H1 (cell line): ENCODE measurements at regions not wholly inside any gene's neighbourhood (a gene's known extent, or its start where the extent isn't known, plus 50 kb on each side); places are given as distances from the start of the nearest gene placed in this dataset.

Experiments
- ASH2L ChIP-seq: fragments of 200-600, 300-600 bp; sonication (generic); IDR thresholded peaks from one replicate; pipeline ENCODE4 v1.7.1; 2017; ENCODE audit warnings: low read length
- CBX5 ChIP-seq: fragments of 300-800, 300-1000 bp; sonication (generic); IDR thresholded peaks from 2 replicates; pipeline ENCODE4 v1.7.1; 2016; ENCODE audit warnings: antibody characterized with exemption, low read length, low read depth
- CHD2 ChIP-seq: IDR thresholded peaks from 2 replicates; pipeline ENCODE4 v1.6.1; 2012; ENCODE audit warnings: low read length, improper control_type of control experiment
- EP300 ChIP-seq, 2 experiments: IDR thresholded peaks; 1 replicate in 1 of 2; 2 replicates in 1 of 2; pipeline ENCODE4 v1.6.1; 2011 to 2012; ENCODE audit warnings: low read depth in 2 of 2, low read length in 2 of 2, mild to moderate bottlenecking in 2 of 2, borderline replicate concordance in 1 of 2, inconsistent platforms in 1 of 2, moderate library complexity in 1 of 2
- MAFK ChIP-seq: IDR thresholded peaks from 2 replicates; pipeline ENCODE4 v1.6.1; 2012; ENCODE audit warnings: low read depth, mild to moderate bottlenecking, improper control_type of control experiment, low read length
- RXRA ChIP-seq: IDR thresholded peaks from 2 replicates; pipeline ENCODE4 v1.6.1; 2011; ENCODE audit warnings: low read depth, mild to moderate bottlenecking, low read length, moderate library complexity; ENCODE audit not compliant: insufficient read depth
- SAP30 ChIP-seq: fragments of 300-600 bp; sonication (generic); IDR thresholded peaks from 2 replicates; pipeline ENCODE4 v1.7.1; 2012; ENCODE audit warnings: low read length, moderate library complexity, mild to moderate bottlenecking, inconsistent platforms; ENCODE audit not compliant: insufficient read depth, insufficient replicate concordance
- SP1 ChIP-seq: IDR thresholded peaks from 2 replicates; pipeline ENCODE4 v1.6.1; 2011; ENCODE audit warnings: low read depth, low read length
- TAF1 ChIP-seq: IDR thresholded peaks from 2 replicates; pipeline ENCODE4 v1.6.1; 2011; ENCODE audit warnings: mild to moderate bottlenecking, low read depth, low read length
- TF ChIP-seq, protein P1 (sequence below): fragments of 300-600 bp; sonication (generic); IDR thresholded peaks from 2 replicates; pipeline ENCODE4 v1.7.1; 2012; ENCODE audit warnings: low read length, moderate library complexity, mild to moderate bottlenecking, inconsistent platforms; ENCODE audit not compliant: insufficient replicate concordance
- TF ChIP-seq, protein P2 (sequence below): IDR thresholded peaks from 2 replicates; pipeline ENCODE4 v1.6.1; 2012; ENCODE audit warnings: inconsistent platforms

DNA sequence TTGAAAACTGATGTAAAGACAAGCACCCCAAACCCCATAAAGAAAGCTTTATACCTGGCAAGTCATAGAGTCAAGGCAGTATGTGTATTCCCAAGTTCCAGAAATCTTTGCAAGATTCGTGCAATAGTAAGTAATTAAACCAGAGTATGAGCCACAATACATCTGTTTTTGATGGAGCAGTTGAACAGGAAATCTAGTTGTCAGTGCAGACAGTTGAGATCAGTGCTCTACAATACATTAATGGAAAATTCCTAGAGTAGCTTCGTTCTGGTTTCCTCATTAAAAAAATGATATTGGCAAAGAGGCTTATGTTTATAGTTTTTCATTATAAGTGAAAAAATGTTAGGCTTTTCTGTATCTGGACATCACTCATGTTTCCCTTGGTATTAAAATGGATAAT, 575.3 kb downstream of the TRIML1 start (continued):
- TF ChIP-seq, protein P1, sequence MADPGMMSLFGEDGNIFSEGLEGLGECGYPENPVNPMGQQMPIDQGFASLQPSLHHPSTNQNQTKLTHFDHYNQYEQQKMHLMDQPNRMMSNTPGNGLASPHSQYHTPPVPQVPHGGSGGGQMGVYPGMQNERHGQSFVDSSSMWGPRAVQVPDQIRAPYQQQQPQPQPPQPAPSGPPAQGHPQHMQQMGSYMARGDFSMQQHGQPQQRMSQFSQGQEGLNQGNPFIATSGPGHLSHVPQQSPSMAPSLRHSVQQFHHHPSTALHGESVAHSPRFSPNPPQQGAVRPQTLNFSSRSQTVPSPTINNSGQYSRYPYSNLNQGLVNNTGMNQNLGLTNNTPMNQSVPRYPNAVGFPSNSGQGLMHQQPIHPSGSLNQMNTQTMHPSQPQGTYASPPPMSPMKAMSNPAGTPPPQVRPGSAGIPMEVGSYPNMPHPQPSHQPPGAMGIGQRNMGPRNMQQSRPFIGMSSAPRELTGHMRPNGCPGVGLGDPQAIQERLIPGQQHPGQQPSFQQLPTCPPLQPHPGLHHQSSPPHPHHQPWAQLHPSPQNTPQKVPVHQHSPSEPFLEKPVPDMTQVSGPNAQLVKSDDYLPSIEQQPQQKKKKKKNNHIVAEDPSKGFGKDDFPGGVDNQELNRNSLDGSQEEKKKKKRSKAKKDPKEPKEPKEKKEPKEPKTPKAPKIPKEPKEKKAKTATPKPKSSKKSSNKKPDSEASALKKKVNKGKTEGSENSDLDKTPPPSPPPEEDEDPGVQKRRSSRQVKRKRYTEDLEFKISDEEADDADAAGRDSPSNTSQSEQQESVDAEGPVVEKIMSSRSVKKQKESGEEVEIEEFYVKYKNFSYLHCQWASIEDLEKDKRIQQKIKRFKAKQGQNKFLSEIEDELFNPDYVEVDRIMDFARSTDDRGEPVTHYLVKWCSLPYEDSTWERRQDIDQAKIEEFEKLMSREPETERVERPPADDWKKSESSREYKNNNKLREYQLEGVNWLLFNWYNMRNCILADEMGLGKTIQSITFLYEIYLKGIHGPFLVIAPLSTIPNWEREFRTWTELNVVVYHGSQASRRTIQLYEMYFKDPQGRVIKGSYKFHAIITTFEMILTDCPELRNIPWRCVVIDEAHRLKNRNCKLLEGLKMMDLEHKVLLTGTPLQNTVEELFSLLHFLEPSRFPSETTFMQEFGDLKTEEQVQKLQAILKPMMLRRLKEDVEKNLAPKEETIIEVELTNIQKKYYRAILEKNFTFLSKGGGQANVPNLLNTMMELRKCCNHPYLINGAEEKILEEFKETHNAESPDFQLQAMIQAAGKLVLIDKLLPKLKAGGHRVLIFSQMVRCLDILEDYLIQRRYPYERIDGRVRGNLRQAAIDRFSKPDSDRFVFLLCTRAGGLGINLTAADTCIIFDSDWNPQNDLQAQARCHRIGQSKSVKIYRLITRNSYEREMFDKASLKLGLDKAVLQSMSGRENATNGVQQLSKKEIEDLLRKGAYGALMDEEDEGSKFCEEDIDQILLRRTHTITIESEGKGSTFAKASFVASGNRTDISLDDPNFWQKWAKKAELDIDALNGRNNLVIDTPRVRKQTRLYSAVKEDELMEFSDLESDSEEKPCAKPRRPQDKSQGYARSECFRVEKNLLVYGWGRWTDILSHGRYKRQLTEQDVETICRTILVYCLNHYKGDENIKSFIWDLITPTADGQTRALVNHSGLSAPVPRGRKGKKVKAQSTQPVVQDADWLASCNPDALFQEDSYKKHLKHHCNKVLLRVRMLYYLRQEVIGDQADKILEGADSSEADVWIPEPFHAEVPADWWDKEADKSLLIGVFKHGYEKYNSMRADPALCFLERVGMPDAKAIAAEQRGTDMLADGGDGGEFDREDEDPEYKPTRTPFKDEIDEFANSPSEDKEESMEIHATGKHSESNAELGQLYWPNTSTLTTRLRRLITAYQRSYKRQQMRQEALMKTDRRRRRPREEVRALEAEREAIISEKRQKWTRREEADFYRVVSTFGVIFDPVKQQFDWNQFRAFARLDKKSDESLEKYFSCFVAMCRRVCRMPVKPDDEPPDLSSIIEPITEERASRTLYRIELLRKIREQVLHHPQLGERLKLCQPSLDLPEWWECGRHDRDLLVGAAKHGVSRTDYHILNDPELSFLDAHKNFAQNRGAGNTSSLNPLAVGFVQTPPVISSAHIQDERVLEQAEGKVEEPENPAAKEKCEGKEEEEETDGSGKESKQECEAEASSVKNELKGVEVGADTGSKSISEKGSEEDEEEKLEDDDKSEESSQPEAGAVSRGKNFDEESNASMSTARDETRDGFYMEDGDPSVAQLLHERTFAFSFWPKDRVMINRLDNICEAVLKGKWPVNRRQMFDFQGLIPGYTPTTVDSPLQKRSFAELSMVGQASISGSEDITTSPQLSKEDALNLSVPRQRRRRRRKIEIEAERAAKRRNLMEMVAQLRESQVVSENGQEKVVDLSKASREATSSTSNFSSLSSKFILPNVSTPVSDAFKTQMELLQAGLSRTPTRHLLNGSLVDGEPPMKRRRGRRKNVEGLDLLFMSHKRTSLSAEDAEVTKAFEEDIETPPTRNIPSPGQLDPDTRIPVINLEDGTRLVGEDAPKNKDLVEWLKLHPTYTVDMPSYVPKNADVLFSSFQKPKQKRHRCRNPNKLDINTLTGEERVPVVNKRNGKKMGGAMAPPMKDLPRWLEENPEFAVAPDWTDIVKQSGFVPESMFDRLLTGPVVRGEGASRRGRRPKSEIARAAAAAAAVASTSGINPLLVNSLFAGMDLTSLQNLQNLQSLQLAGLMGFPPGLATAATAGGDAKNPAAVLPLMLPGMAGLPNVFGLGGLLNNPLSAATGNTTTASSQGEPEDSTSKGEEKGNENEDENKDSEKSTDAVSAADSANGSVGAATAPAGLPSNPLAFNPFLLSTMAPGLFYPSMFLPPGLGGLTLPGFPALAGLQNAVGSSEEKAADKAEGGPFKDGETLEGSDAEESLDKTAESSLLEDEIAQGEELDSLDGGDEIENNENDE, result no peak
- TF ChIP-seq SP1, result no peak
- TF ChIP-seq EP300 (IDR thresholded peaks at IDR 0.05; ENCODE audit: borderline replicate concordance in 1 of 2, low read depth in 2 of 2, low read length in 2 of 2), result no peak
- TF ChIP-seq CBX5, result no peak
- no peak for TF ChIP-seq RXRA
- no peak for TF ChIP-seq CHD2
- TF ChIP-seq ASH2L, result no peak
- no peak for TF ChIP-seq MAFK
- TF ChIP-seq SAP30, result no peak
- TF ChIP-seq, protein P2, sequence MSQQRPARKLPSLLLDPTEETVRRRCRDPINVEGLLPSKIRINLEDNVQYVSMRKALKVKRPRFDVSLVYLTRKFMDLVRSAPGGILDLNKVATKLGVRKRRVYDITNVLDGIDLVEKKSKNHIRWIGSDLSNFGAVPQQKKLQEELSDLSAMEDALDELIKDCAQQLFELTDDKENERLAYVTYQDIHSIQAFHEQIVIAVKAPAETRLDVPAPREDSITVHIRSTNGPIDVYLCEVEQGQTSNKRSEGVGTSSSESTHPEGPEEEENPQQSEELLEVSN, result no peak
- no peak for TF ChIP-seq TAF1
